Fibroblast of lung (primary cell): ENCODE measurements at regions not wholly inside any gene's neighbourhood (a gene's known extent, or its start where the extent isn't known, plus 50 kb on each side); places are given as distances from the start of the nearest gene placed in this dataset.

ENCODE experiments used
- DNase-seq, 2 donors: peaks; one replicate each; pipeline versions ENCODE4 v3.0.0 to v3.0.0-alpha.2; 2010; ENCODE audit warnings: low read depth in 2 of 2
- H2AFZ ChIP-seq: 2 replicates; pipeline ENCODE4 v1.5.1; 2012; ENCODE audit warnings: low read length, control low read depth, inconsistent platforms
- H3K27ac ChIP-seq: 2 replicates; pipeline ENCODE4 v1.5.1; 2011; ENCODE audit warnings: low read length, control low read depth; ENCODE audit not compliant: insufficient read depth
- H3K27me3 ChIP-seq: 2 replicates; pipeline ENCODE4 v1.5.1; 2011; ENCODE audit warnings: mild to moderate bottlenecking, low read length; ENCODE audit not compliant: control insufficient read depth, insufficient read depth
- H3K36me3 ChIP-seq: 2 replicates; pipeline ENCODE4 v1.5.1; 2011; ENCODE audit warnings: low read length; ENCODE audit not compliant: control insufficient read depth, insufficient read depth
- H3K4me1 ChIP-seq: 2 replicates; pipeline ENCODE4 v1.5.1; 2011; ENCODE audit warnings: low read length; ENCODE audit not compliant: control insufficient read depth, insufficient read depth; ENCODE audit errors: extremely low read depth
- H3K4me2 ChIP-seq: 2 replicates; pipeline ENCODE4 v1.5.1; 2011; ENCODE audit warnings: low read length, control low read depth; ENCODE audit not compliant: insufficient read depth; ENCODE audit errors: extremely low read depth
- H3K4me3 ChIP-seq, 4 experiments: fragments of 200-600 bp in 1 of 4; sonication (generic) in 1 of 4; replicated peaks in 1 of 4; 2 replicates each; pipeline ENCODE4 v1.5.1; 2011 to 2016; ENCODE audit warnings: low read length in 4 of 4, low read depth in 3 of 4, mild to moderate bottlenecking in 3 of 4, control low read depth in 2 of 4, inconsistent platforms in 1 of 4, mixed read lengths in 1 of 4; ENCODE audit not compliant: insufficient read depth in 1 of 4; ENCODE audit errors: control extremely low read depth in 1 of 4
- H3K79me2 ChIP-seq: 2 replicates; pipeline ENCODE4 v1.5.1; 2012; ENCODE audit warnings: mild to moderate bottlenecking, low read length, inconsistent platforms; ENCODE audit not compliant: control insufficient read depth, insufficient read depth
- H3K9ac ChIP-seq: 2 replicates; pipeline ENCODE4 v1.5.1; 2011; ENCODE audit warnings: mild to moderate bottlenecking, low read length, control low read depth; ENCODE audit not compliant: insufficient read depth
- H3K9me3 ChIP-seq: 2 replicates; pipeline ENCODE4 v1.5.1; 2012; ENCODE audit warnings: low read depth, low read length; ENCODE audit not compliant: control insufficient read depth, insufficient read depth
- H4K20me1 ChIP-seq: 2 replicates; pipeline ENCODE4 v1.5.1; 2011; ENCODE audit warnings: low read length; ENCODE audit not compliant: control insufficient read depth, insufficient read depth; ENCODE audit errors: extremely low read depth
- CTCF ChIP-seq, 2 donors: IDR thresholded peaks in 1 of 2; conservative IDR thresholded peaks in 1 of 2; 1 replicate in 1 of 2; 2 replicates in 1 of 2; pipeline ENCODE4 v1.5.1; 2011 to 2012; ENCODE audit warnings: low read length in 2 of 2, control low read depth in 1 of 2, inconsistent platforms in 1 of 2, low read depth in 1 of 2, mild to moderate bottlenecking in 1 of 2
- EZH2 ChIP-seq: IDR thresholded peaks from 2 replicates; pipeline ENCODE4 v1.5.1; 2012; ENCODE audit warnings: low read length, control low read depth, mild to moderate bottlenecking; ENCODE audit errors: missing control alignments

- H3K79me2 ChIP-seq = no peaks in the 10 kb centered on the region
- peak in 1 of 2 donors; percentile 42 for DNase-seq
- no peak overlapping the region for H3K4me2 ChIP-seq
- no peak overlapping the region for H3K9ac ChIP-seq
- no peaks in the 10 kb centered on the region for H3K36me3 ChIP-seq
- no peak overlapping the region for H3K4me3 ChIP-seq
- H3K27me3 ChIP-seq = no peaks in the 10 kb centered on the region
- H3K4me1 ChIP-seq = no peaks in the 10 kb centered on the region
- no peak overlapping the region for H2AFZ ChIP-seq
- no peak overlapping the region for H3K27ac ChIP-seq
- H4K20me1 ChIP-seq = no peaks in the 10 kb centered on the region
- H3K9me3 ChIP-seq = no peaks in the 10 kb centered on the region
- TF ChIP-seq CTCF (conservative IDR thresholded peaks at IDR 0.05 in 1 of 2, IDR thresholded peaks at IDR 0.05 in 1 of 2; ENCODE audit: low read depth in 1 of 2, low read length in 2 of 2) (no peak), EZH2 (no peak)
These were observed 135.9 kb upstream of the NTF3 start for GRCh38 chr12:5295996-5296395.

- Histone ChIP-seq H3K36me3 (no peaks in the 10 kb centered on the region), H3K4me1 (no peaks in the 10 kb centered on the region), H3K27ac (no peak overlapping the region), H3K9me3 (no peaks in the 10 kb centered on the region), H3K9ac (no peak overlapping the region), H4K20me1 (no peaks in the 10 kb centered on the region), H3K79me2 (no peaks in the 10 kb centered on the region), H3K4me3 (no peak overlapping the region), H2AFZ (no peak overlapping the region), H3K4me2 (no peak overlapping the region), H3K27me3 (no peaks in the 10 kb centered on the region)
- no peak for DNase-seq
- no peak for TF ChIP-seq EZH2
These were observed 130.4 kb upstream of the NTF3 start for GRCh38 chr12:5301539-5301938.

GRCh38 chr12:5305425-5305824 lies 126.5 kb upstream of the NTF3 start:
- Histone ChIP-seq H3K36me3 (no peaks in the 10 kb centered on the region), H3K27ac (no peak overlapping the region), H4K20me1 (no peaks in the 10 kb centered on the region), H3K4me3 (no peak overlapping the region), H3K9me3 (no peaks in the 10 kb centered on the region), H3K4me1 (no peaks in the 10 kb centered on the region), H2AFZ (no peak overlapping the region), H3K79me2 (no peaks in the 10 kb centered on the region), H3K9ac (no peak overlapping the region), H3K4me2 (no peak overlapping the region), H3K27me3 (no peaks in the 10 kb centered on the region)
- TF ChIP-seq EZH2 (no peak), CTCF (conservative IDR thresholded peaks at IDR 0.05 in 1 of 2, IDR thresholded peaks at IDR 0.05 in 1 of 2; ENCODE audit: low read depth in 1 of 2, low read length in 2 of 2) (no peak)
- no peak for DNase-seq
